Urothelium cell line (cell line): ENCODE measurements at regions not wholly inside any gene's neighbourhood (a gene's known extent, or its start where the extent isn't known, plus 50 kb on each side); places are given as distances from the start of the nearest gene placed in this dataset.
"Not testable (repeated sequence)": the region's sequence is repeated elsewhere in the genome, so short reads cannot be mapped to it uniquely, and the experiment has no call there.

Experiments used
- DNase-seq: peaks from one replicate; pipeline ENCODE4 v3.0.0; 2011; ENCODE audit warnings: low spot score, mixed read lengths
- FAIRE-seq: peaks from 2 replicates; lab custom pipeline; 2011; peaks lifted over from hg19 to GRCh38; lab: Jason Lieb, UNC

DNA sequence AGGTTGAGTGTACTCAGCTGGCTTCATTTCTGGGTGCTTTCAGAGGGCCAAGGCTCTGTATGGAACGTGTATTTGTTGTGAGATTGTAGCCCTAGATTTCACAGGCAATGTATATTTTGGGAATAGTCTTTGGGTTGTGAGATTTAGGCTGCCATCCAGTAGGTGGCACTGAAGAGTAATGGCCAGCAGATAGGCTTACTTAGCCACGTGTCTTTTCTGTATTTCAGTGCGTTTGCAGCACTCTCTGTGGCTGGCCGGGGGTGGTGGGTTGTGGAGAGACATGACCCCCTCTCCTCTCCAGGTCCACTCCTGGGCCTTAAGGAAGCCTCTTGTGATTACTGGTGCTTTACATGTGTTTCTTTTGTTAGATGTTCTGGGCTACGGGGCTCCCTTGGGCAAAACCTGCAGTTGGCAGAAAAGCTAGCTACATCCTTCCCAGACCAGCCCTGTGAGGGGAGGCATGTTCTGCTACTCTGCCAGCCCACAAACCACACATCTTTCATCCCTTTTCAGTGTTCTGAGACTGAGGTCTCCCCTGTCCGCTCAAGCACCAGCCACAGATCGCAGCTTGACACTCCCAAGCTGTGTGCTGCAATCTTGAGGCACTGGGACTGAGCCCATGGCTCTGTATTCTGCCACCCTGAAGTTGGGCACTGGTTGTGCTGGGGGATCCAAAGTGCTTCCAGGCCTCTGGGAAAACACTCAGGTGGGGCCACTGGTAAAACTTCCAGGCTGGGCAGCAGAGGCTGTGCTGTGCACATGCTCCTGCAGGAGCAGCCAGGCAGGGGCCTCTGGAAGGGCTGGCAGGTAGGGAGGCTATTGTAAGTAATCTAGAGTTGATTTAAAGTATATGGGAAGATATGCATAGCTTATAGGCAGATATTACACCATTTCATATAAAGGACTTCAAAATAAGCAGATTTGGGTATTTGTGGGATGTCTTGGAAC, 1096.8 kb upstream of the PCDH20 start:
- FAIRE-seq (no peak), DNase-seq (peak; percentile 6)

DNA sequence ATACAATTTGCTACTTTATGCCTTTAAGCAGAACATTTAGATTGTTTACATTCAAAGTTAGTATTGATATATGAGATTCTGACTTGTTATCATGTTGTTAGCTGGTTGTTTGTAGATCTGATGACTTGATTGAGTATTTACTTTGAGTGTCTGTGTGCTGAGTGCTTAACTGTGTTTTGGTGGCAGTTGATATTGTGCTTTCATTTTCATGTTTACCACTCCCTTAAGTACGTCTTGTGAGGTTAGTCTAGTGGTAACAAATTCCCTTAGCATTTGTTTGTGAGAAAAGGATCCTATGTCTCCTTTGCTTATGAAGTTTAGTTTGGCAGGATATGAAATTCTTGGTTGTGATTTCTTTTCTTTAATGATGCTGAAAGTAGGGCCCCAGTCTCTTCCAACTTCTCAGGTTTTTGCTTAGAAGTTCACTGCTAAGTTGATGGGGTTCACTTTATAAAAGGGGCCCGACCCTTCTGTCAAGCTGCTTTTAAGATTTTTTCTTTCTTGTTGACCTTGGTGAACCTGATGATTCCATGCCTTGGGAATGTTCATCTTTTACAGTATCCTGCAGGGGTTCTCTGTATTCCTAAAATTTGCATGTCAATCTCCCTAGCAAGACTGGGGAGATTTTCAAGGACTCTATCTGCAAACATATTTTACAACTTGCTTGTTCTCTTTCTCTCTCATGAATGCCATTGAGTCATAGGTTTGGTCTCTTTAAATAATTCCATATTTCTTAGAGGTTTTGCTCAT, 1095.4 kb upstream of the PCDH20 start:
- DNase-seq, result no peak
- no peak for FAIRE-seq

DNA sequence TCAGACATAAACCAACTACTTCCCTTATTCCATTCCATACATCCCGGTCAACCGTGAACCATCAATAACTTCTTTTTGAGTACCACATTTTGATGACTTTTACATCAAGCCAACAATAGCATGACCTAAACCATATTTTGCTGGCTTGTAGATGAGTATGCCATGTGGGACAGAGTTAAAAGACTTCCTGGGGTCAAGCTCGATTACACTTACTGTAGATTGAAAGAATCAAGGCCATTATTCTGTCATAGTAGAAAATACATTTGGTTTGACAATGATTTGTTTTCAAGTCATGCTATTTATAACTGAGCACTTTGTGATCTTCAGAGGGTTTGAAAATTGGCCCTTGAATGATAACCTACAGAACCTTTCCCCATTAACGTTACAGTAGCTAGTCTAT, 1086.9 kb upstream of the PCDH20 start:
- DNase-seq (no peak), FAIRE-seq (no peak)

DNA sequence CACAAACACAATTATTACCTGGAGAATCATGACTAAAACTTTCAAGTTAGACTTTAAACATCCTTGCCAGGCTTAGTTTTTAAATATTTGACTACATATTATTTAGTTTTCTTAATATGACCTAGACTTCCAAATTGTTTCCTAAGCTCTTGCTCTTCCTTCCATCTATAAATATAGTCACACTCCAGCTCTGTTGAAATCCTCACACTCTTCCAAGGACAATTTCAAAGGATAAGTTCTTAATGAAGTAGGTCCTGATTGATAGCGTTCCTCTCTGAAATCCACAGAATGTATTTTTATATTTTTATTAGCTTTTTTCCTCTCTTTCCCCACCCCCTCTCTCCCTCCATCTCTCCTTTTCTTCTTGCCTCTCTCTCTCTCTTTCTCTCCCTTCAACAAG, 1074.1 kb upstream of the PCDH20 start:
- FAIRE-seq (no peak), DNase-seq (no peak)

DNA sequence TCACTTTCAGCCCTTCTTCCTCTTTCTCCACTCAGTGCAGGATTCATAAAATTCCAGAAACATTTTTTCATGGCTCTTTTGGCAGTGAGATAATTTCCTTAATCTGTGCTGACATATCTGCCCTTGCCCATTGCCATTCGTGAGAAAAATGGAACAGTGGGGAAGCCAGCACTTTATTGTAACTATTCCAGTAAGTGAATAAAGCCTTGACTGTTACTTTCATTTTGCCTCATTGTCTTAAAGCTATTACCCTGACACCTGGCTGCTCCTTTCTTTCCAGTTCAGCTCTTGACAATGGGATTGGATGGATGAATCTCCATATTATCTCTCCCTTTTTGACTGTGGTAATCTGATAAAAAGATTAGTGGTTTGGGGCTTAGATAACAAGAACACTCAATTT, 1068.1 kb upstream of the PCDH20 start:
- no peak for DNase-seq
- FAIRE-seq, result no peak

DNA sequence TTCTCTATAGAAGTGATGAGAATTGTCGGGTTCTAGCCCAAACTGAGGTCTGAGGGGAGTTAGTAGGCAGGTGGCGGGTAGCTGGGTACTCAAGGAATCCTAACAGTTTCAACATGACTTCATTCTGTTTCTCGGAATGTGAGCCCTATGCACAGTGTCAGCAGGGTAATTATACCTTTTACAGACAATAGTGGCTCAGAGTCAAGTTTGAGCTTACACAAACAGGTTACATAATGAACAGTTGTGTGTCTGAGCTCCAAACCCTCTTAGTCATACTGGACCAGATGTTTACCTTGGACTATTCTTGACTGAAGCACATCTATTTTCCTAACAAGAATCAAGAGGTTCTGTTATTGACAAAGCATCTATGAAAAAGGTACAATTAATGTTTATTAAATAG, 1066.7 kb upstream of the PCDH20 start:
- FAIRE-seq, result no peak
- peak; percentile 7 for DNase-seq

DNA sequence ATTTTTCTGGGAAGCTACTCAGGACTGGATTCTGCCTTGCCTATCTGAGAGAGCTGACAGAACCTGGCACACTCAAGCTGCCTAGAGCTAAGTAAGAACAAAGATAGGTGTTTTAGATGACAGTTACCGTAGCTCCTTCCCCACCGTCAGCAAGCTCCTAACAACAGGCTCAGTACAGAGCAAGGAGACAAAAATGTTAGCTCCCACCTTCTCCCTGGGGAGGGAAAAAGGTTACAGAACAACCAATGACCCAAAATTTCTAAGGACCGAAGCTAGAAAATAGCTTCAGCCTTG, 1058.2 kb upstream of the PCDH20 start:
- DNase-seq, result no peak
- FAIRE-seq, result no peak

DNA sequence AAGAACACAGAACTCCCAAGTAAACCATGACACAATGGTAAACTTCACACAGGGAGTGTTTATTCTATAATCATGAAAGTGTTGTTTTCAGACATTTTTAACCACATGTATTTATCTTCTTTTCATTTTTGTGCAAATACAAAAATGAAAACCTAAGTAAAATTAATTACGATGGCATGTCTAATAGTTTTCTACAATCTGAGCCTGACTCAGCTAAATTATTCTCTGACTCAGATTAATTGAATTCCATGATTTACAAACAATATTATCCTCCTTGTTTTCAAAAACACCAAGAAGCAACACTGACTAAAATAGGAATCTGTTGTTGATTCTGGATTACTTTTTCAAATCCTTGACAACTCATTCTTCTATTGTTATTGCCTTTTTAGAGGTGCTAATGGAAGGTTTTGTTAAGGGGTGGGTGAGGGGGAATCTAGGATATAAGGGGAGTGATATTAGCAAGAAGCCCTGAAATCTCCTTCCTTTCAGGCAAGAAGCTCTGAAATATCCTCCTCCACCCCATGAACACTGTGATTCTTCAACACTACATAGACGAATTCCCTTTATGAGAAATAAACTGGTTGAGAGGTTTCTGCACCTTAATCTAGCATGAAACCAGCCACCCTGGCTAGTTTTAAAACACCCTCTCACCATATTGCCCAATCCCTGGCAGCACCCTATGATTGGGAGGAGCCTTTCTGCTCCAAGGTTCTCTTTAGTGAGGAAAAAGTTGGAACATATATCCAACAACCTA, 1057.7 kb upstream of the PCDH20 start:
- no peak for DNase-seq
- no peak for FAIRE-seq

DNA sequence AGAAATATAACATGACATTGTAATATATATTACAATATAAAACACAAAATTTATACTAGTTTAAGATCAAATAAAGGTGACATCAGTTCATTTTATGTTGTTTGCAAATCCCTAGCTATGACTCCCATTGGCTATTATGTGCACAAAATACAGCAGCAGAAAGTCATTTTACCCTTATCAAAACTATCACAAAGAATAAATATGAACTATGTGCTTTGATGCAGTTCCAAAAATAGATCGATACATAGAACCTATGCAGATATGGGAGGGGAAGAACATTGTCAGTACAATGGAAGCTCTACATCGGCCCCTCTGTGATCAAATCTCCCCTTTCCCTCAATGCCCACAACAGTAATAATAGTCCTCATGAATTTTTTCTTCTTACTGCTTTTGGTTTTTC, 1038.1 kb upstream of the PCDH20 start:
- FAIRE-seq (no peak), DNase-seq (no peak)

DNA sequence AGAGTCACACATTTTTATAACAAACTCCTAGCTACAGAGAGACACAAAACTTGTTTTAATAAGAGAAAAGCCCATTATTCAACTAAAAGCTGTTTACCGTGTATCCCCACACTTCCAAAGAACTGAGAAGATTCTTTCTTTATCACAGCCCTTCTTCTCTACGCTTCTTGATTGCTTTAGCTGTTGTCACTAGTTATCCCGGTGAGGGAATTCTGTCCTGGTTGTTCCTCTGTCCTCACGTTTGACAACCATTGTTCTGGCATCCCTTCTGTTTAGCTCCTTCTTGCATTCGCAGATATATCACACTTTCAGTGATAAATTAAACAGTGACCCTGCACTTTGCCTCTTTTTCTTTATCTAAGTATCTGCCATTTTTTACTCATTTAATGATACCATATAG, 1035.1 kb upstream of the PCDH20 start:
- DNase-seq (no peak), FAIRE-seq (no peak)

DNA sequence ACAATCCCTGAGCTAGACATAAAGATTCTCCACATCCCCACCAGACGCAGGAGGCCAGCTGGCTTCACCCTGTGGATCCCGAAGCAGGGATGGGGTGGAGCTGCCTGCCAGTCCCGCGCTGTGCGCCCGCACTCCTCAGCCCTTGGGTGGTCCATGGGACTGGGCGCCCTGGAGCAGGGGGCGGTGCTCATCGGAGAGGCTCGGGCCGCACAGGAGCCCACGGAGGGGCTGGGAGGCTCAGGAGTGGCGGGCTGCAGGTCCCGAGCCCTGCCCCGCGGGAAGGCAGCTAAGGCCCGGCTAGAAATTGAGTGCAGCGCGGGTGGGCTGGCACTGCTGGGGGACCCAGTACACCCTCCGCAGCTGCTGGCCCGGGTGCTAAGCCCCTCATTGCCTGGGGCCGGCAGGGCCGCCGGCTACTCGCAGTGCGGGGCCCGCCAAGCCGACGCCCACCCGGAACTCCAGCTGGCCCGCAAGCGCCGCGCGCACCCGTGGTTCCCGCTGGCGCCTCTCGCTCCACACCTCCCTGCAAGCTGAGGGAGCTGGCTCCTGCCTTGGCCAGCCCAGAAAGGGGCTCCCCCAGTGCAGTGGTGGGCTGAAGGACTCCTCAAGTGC, 1032.2 kb upstream of the PCDH20 start:
- DNase-seq, FAIRE-seq: not testable (repeated sequence)

DNA sequence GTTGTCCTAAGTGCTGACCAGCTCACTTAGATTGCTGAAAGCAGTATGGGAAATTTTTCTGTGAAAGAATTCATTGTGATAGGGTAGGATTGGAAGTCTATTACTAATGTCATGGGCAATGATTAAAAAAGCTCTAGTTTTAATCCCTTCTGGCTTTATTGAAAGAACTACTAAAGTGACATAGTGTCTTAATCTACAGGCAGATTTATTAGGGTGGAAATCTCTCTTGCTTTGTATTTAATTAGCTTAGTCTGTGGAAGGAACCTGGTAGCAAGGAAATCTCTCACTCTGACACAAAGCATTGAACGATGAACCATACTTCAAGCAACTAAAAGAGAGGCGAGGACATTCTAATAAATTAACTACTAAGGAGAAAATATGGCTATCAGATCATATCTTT, 1029.2 kb upstream of the PCDH20 start:
- no peak for DNase-seq
- FAIRE-seq, result no peak

DNA sequence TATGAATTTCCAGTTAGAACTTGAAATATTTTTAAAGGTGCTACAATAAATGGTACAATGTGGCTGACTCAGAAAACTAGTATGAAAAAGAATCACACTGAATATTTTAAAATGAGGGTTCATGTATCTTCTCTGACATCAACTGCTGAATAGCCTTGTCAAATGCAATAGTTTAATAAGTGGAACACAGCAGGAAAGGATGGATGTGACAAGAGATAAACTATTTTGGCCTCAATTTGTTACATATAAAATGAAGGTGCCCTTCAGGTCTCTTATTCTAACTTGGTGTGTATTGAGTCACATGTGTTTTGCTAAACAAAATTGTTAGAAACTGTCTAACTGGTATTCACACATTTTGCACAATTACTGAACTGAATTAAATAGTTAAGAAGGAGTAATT, 1018.4 kb upstream of the PCDH20 start:
- DNase-seq (no peak), FAIRE-seq (no peak)

DNA sequence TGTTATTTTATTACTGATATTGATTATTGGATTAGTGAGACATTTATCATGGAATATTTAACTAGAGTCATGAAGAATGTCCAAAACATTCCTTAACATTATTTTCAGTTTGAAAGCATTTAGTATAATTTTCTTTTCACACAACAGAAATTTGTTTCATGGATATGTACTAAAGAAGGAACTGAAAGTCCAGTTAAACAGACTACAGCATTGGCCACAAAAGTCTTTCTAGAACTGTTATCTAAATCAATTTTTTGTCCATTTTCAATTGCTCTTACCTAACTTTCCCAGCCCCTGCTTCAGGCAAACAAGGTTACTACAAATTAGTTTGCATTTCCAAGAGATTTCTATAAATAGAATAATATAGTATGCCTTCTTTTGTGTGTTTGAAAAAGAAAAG, 1018.0 kb upstream of the PCDH20 start:
- DNase-seq, result no peak
- no peak for FAIRE-seq

DNA sequence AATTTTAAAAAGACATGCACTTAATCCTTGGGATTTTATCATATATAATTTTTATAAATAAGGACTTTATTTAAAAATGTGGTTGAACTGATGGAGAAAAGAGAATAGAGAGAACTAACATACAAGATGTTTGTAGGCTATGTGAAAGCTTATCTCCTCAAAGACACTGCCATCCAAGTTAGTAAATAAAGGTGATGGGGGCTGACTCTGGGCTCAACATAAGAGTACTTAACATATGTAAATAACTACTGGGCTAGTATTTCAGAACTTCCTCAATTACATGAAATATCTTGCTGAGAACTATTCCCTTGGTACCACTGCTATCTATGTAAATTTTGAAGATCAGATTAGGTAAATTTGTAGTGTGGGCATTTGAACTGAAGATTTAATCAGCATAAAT, 1017.3 kb upstream of the PCDH20 start:
- DNase-seq (no peak), FAIRE-seq (no peak)

DNA sequence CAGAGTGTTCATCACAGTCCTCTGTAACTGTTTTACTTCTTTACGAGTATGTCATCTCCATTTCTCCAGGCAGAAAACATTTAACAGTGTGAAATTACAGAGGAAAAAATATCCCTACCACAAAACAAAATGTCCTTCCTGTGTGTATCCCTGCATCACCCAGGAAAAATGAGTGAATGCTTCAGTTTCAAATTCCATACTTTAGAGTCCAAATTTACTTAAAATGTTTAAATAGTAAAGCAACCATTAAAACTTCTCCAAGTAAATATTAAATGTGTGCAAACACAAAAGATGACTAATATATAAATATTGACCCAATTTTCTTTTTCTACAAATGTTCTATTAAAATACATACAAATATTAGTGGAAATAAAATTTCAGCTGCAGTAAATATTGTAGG, 1016.6 kb upstream of the PCDH20 start:
- no peak for DNase-seq
- no peak for FAIRE-seq

DNA sequence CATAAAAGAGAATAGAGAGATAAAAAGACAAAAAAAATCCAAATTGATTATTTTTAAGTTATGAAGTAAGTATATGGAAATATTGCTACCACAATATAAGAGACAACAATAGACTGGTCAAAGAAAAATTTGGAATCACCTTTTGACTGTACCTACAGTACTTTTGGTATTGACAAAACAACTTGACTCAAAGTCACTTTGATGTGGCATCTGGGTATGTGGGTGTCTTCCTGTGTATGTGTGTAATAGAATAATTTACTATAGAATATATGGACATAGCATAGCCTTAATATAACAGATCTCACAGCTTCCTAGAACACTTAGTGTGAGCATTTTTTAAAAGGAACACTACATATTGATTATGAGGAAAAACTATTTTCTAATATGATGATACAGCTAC, 1016.2 kb upstream of the PCDH20 start:
- FAIRE-seq, result no peak
- DNase-seq, result no peak

DNA sequence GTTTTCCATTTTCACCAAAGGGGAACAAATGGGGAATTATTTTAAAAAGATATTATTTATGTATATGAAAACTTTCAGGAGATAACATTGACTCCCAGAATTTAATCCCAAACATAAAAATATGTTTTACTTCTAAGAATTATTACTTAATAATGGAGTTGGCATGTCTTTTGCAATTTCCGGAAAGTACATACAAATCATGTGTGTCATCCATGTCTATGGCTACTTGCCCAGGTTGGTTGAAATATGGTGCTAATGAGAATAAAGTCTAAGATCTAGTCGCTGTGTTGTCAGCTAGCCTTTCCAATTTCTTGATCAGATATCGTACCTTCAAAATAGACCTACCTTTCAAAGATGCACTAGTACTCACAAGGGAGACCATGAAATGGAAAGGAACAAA, 1003.2 kb upstream of the PCDH20 start:
- FAIRE-seq (no peak), DNase-seq (no peak)

DNA sequence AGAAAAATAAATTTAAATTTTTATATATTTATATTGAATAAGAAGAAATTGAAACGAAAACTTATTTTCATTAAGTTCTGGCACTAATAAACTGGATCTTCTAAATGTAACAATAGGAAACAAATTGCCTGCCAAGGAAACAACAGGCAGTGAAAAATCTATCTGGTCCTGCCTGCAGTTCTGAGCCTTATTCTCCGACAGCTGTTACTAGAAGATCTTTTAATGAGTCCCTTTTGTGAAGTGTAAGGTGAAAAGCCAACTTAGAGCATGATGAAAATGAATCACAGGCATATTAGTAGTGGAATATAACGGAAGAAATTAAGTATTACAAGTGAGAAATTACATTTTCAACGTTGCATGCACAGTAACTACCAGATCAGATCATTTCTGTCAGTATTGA, 1002.7 kb upstream of the PCDH20 start:
- DNase-seq (no peak), FAIRE-seq (no peak)

DNA sequence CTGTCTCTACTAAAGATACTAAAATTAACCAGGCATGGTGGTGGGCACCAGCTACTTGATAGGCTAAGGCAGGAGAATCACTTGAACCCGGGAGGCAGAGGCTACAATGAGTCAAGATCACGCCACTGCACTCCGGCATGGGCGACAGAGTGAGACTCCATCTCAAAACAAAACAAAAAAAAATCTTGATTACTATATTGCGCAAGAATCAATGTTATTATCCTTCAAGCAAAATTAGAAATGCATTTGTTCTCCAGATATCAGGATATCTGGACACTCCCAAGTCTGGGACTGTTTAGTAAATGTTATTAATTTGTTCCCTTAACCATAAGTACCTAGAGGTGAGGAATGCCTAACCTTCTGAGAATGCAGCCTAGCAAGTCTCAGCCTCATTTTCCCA, 992.2 kb upstream of the PCDH20 start:
- DNase-seq (no peak), FAIRE-seq (no peak)

DNA sequence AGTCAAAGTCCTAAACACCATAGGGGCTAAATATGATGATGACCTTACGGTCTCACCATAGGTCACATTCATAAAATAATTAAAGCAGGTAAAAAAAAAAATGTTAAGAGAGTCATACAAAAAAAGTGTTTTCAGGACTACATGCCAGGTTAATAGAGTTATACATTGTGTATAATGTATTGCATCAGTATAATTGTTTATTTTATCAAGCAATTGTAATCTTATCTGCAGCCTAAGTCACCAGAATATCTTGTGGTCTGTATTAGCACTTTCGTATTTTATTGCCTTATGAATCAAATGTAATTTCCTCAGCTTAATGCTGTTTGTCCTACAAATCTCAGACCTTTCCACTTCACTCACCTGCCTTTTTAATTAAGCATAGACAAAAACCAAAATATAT, 972.9 kb upstream of the PCDH20 start:
- FAIRE-seq (no peak), DNase-seq (no peak)
